ENCODE measurements at regions not wholly inside any gene's neighbourhood (a gene's known extent, or its start where the extent isn't known, plus 50 kb on each side); places are given as distances from the start of the nearest gene placed in this dataset.

DNA sequence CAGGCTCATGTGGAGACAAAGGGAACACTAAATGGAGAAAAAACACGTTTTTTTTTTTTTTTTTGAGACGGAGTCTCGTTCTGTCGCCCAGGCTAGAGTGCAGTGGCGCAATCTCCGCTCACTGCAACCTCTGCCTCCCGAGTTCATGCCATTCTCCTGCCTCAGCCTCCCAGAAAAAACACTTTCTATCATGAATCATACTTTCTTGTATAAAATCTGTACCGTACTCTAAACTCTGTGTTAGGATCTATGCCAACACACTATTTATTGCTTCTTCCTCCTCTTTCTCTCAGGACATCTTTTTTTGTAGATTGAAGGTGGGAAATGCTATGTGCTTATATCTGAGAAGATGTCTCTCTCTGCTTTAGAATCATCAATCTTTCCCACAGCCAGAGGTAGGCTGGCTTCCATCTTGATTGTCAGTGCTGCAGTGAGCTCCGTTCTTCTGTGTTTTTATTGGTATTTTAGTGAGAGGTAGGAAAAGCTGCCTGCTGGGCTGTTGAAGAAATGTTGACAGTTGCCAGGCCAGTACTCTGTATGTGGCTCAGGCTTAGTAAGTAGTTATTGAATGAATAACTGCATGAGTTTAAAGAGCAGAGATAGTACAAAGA is 101.1 kb downstream of the GPR85 start:
- TF ChIP-seq POLR2A (IDR thresholded peaks at IDR 0.05; ENCODE audit: low read length): no peak
- TF ChIP-seq GATA1 (IDR thresholded peaks at IDR 0.05; ENCODE audit: low read depth, low read length): no peak

All from erythroblast (primary cell).